Activated CD4-positive, alpha-beta memory T cell treated with anti-CD3 and anti-CD28 coated beads, Interleukin-2, amount 10 ng/mL, durations not matched to agents 7 days and 5 days (primary cell): ENCODE measurements at regions not wholly inside any gene's neighbourhood (a gene's known extent, or its start where the extent isn't known, plus 50 kb on each side); places are given as distances from the start of the nearest gene placed in this dataset.

Experiments used
- CTCF ChIA-PET: fragments of 350-600 bp; sonication (Branson Sonifier 250); formaldehyde crosslinking; loops from one replicate; lab custom pipeline; 2021; ENCODE audit warnings: antibody characterized with exemption, inconsistent platforms; lab: Charles Lee
- POLR2A ChIA-PET: fragments of 350-600 bp; sonication (Branson Sonifier 250); formaldehyde crosslinking; loops from one replicate; lab custom pipeline; 2021; ENCODE audit warnings: antibody characterized with exemption; lab: Charles Lee
- DNase-seq: peaks from one replicate; pipeline ENCODE4 v3.0.0-alpha.2; 2020
- H3K27ac Mint-ChIP-seq: one replicate; pipeline ENCODE4 v1.8.0; 2021; ENCODE audit warnings: mild to moderate bottlenecking, mixed read lengths
- H3K27me3 Mint-ChIP-seq: one replicate; pipeline ENCODE4 v1.8.0; 2021; ENCODE audit warnings: mixed read lengths
- H3K36me3 Mint-ChIP-seq: one replicate; pipeline ENCODE4 v1.8.0; 2021; ENCODE audit warnings: low read depth, mixed read lengths
- H3K4me1 Mint-ChIP-seq: one replicate; pipeline ENCODE4 v1.8.0; 2021; ENCODE audit warnings: mixed read lengths
- H3K4me3 Mint-ChIP-seq: one replicate; pipeline ENCODE4 v1.8.0; 2021; ENCODE audit warnings: mild to moderate bottlenecking, mixed read lengths
- H3K9me3 Mint-ChIP-seq: one replicate; pipeline ENCODE4 v1.8.0; 2021; ENCODE audit warnings: mixed read lengths

DNA sequence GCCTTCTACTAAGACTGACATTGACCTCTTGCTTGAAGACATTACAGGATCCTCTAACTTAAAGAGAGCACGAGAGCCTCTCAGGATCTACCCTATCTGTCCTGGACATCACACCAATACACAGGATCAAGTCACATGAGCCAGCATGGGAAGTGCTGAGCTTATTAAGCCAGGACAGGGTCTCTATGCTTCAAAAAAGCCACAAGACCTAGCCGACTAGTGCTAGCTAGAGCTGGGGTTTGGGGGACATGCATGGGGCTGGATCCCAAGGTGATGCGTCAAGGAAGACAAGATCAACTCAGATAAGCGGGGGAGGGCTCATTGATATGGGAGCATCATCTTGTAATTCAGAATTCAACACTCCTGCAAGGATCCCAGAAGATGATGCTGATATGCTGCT, 167.2 kb upstream of the TAB2 start:
- H3K4me3 Mint-ChIP-seq, result peak overlapping the region; percentile 33
- ChIA-PET CTCF (interaction anchor here (0.5 to 1.5 kb wide), 7 partner anchors 10 to 346 kb away, joined by 3 to 8 read pairs (median 5); no protein-coding TSS in a partner anchor), POLR2A (interaction anchor here (0.7 to 8.7 kb wide), 15 partner anchors 8 to 170 kb away, joined by 3 to 198 read pairs (median 7); partner anchors contain the start of gene TAB2)
- no peak for DNase-seq
- H3K4me1 Mint-ChIP-seq, result peaks cover 96% of the 10 kb centered on the region
- peak overlapping the region; percentile 91 for H3K27ac Mint-ChIP-seq
- H3K9me3 Mint-ChIP-seq, result peaks cover 20% of the 10 kb centered on the region
- H3K27me3 Mint-ChIP-seq, result no peaks in the 10 kb centered on the region
- peaks cover 84% of the 10 kb centered on the region for H3K36me3 Mint-ChIP-seq

DNA sequence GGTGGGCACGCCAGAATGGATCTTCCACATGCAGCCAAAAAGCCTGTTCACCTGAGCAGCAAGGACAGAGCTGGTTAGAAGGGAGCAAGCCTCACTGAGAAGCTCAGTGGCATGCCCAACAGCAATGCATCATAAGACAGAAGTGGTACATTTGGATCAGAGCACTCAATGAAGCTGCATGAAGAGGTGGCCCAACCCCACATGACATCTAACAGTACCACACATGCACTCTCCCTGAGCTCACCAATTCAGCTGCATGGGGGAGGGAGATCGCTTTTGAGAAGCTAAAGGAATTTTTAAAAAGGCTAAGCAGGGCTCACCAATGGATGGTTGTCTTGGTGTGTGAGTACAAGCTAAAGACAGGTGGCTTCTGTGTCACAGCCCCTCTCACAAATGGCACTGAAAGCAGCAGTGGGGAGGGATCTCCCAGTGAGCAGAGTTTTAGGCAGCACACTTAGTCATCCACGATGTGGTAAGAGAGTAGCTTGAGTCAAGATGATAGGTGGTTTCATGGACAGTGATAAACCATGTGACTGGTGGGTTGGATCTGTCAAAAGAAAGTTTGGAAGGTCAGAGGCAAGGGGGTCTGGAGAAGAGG, 166.6 kb upstream of the TAB2 start:
- DNase-seq, result peak; percentile 58
- CTCF ChIA-PET, result interaction anchor here (0.5 to 1.5 kb wide), 9 partner anchors 11 to 345 kb away, joined by 3 to 8 read pairs (median 4); no protein-coding TSS in a partner anchor

DNA sequence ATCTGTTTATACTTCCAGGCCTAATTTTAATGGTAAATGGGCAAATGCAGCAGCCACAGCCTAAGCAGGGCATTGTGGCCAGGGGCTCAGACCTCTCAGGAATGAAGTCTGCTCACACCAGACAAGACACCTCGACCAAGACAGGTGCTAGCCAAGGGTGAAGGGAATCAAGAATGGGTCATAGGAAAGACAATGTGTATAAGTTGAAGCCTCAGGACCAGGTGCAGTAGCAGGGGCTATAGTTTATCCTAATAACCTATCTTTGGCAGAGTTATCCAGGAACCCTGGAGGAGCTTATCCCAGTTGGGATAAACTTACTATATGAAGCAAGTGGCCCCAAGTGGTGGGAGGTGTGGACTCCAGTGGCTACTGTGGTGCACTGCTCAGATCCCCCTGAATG, 165.0 kb upstream of the TAB2 start:
- Mint-ChIP-seq H3K27ac (peak overlapping the region; percentile 98), H3K9me3 (peaks cover 20% of the 10 kb centered on the region), H3K27me3 (no peaks in the 10 kb centered on the region), H3K36me3 (peaks cover 84% of the 10 kb centered on the region), H3K4me3 (no peak overlapping the region), H3K4me1 (peaks cover 87% of the 10 kb centered on the region)
- POLR2A ChIA-PET, result interaction anchor here (0.8 to 8.7 kb wide), 16 partner anchors 8 to 206 kb away, joined by 3 to 198 read pairs (median 18); partner anchors contain the start of gene TAB2
- CTCF ChIA-PET, result interaction anchor here (0.6 to 3.1 kb wide), 10 partner anchors 9 to 171 kb away, joined by 3 to 20 read pairs (median 6); partner anchors contain the start of gene TAB2
- no peak for DNase-seq

More for the DNA sequence above, 166.6 kb upstream of the TAB2 start:
- Mint-ChIP-seq H3K27ac (peak overlapping the region; percentile 91), H3K36me3 (peaks cover 84% of the 10 kb centered on the region), H3K4me3 (peak overlapping the region; percentile 11), H3K9me3 (peaks cover 18% of the 10 kb centered on the region), H3K4me1 (peaks cover 94% of the 10 kb centered on the region), H3K27me3 (no peaks in the 10 kb centered on the region)
- POLR2A ChIA-PET, result interaction anchor here (0.6 to 8.7 kb wide), 16 partner anchors 8 to 170 kb away, joined by 3 to 198 read pairs (median 6); partner anchors contain the start of gene TAB2

DNA sequence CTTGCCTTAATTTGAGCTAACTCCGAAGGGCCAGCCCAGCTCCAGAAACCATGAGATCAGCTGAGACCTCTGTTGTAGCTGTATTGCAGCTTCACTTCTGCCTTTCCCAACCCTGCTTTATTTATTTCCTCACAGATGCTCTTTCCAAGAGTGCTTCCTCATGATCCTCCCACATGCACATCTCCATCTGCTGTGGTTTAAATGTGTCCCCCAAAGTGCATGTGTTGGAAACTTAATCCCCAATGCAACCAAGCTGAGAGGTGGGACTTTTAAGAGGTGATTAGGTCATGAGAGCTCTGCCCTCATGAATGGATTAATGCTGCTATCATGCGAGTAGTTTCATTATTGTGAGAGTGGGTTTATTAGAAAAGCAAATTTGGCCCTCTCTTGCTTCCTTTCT, 164.4 kb upstream of the TAB2 start:
- peaks cover 89% of the 10 kb centered on the region for H3K36me3 Mint-ChIP-seq
- peak overlapping the region; percentile 39 for H3K4me3 Mint-ChIP-seq
- no peak for DNase-seq
- CTCF ChIA-PET, result interaction anchor here (0.9 to 3.1 kb wide), 12 partner anchors 9 to 170 kb away, joined by 3 to 20 read pairs (median 6); partner anchors contain the start of gene TAB2
- H3K27me3 Mint-ChIP-seq, result no peaks in the 10 kb centered on the region
- H3K27ac Mint-ChIP-seq, result peak overlapping the region; percentile 98
- POLR2A ChIA-PET, result interaction anchor here (0.8 to 8.7 kb wide), 19 partner anchors 8 to 206 kb away, joined by 3 to 198 read pairs (median 13); partner anchors contain the start of gene TAB2
- H3K4me1 Mint-ChIP-seq, result peaks cover 81% of the 10 kb centered on the region
- peaks cover 25% of the 10 kb centered on the region for H3K9me3 Mint-ChIP-seq

DNA sequence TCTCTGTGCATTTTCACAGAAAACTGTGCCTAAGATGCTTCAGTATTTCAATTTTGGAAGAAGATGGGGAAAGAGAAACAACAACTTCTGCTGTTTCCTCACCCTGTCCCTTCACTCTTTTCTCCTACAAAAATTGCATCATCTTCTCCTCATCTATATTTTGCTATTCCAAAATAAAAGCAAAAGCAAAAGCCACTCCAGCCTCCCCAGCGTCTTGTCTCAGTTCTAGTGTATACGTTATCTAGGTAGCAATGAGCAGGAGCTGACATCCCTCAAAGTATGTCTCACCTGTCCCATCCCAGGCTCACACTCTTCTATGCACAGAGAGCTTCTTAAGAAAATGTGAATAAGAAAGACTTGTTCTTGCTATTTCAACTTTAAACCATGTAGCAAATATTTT, 163.8 kb upstream of the TAB2 start:
- peaks cover 29% of the 10 kb centered on the region for H3K9me3 Mint-ChIP-seq
- peak overlapping the region; percentile 39 for H3K4me3 Mint-ChIP-seq
- DNase-seq, result no peak
- ChIA-PET POLR2A (interaction anchor here (0.6 to 8.7 kb wide), 26 partner anchors 9 to 203 kb away, joined by 3 to 198 read pairs (median 4); partner anchors contain the start of gene TAB2), CTCF (interaction anchor here (0.6 to 3.1 kb wide), 16 partner anchors 14 to 278 kb away, joined by 3 to 20 read pairs (median 5); partner anchors contain the start of gene TAB2)
- H3K27ac Mint-ChIP-seq, result peak overlapping the region; percentile 98
- H3K36me3 Mint-ChIP-seq, result peaks cover 91% of the 10 kb centered on the region
- H3K27me3 Mint-ChIP-seq, result no peaks in the 10 kb centered on the region
- H3K4me1 Mint-ChIP-seq, result peaks cover 75% of the 10 kb centered on the region

DNA sequence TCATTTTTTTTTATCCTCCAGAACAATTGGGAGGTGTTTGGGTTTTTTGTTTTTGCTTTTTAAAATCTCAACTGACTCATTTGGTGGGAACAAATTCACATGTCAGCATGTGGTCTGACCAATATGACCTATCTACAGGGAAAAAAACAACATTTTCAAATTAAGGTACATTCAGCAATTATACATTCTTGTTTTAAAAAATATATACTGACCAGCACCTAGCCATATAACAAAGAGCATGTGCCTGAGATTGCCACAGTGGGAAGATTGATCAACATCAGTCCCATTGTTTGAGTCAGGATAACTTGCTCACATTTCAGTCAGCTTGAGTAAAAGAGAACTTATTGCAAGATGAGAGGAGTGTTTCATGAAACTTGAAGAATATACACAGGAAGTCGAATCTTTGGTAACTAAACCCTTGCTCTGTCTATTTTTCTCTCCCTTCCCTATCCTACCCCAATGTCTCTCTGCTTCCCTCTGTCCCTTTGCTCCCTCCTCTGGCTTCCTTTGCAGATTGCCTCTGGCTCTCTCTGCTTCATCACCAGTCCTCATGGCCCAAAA, 163.2 kb upstream of the TAB2 start:
- Mint-ChIP-seq H3K4me1 (peaks cover 72% of the 10 kb centered on the region), H3K4me3 (peak overlapping the region; percentile 39), H3K9me3 (peaks cover 34% of the 10 kb centered on the region), H3K36me3 (peaks cover 91% of the 10 kb centered on the region), H3K27ac (peak overlapping the region; percentile 98), H3K27me3 (no peaks in the 10 kb centered on the region)
- CTCF ChIA-PET, result interaction anchor here (0.6 to 3.1 kb wide), 16 partner anchors 14 to 278 kb away, joined by 3 to 20 read pairs (median 5); partner anchors contain the start of gene TAB2
- POLR2A ChIA-PET, result interaction anchor here (0.6 to 8.7 kb wide), 26 partner anchors 10 to 202 kb away, joined by 3 to 198 read pairs (median 4); partner anchors contain the start of gene TAB2
- DNase-seq, result no peak

DNA sequence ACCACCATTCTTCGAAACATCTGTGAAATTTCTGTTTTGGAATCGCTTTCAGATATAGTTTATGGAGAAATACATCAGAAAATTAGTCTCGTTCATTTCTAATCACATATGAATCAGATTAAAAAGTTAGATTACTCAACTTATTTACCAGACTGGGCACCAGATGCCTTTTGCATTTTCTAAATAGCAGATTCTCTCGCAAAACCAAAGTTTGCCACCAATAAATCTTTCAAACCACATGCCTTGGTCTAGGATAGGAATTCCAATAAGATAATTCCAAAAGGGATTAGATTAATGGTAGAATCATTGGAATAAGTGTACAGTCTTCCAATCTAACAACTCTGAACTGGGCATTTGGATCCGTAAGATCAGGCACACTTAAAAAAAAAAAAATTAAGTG, 160.4 kb upstream of the TAB2 start:
- H3K9me3 Mint-ChIP-seq, result peaks cover 32% of the 10 kb centered on the region
- DNase-seq, result no peak
- peaks cover 82% of the 10 kb centered on the region for H3K36me3 Mint-ChIP-seq
- no peaks in the 10 kb centered on the region for H3K27me3 Mint-ChIP-seq
- H3K4me1 Mint-ChIP-seq, result peaks cover 46% of the 10 kb centered on the region
- no peak overlapping the region for H3K27ac Mint-ChIP-seq
- ChIA-PET CTCF (interaction anchor here (0.9 kb wide), 1 partner anchor 11 kb away, joined by 4 read pairs; no protein-coding TSS in a partner anchor), POLR2A (interaction anchor here (1.0 to 7.3 kb wide), 2 partner anchors 17 to 164 kb away, joined by 3 to 198 read pairs; partner anchors contain the start of gene TAB2)
- no peak overlapping the region for H3K4me3 Mint-ChIP-seq

DNA sequence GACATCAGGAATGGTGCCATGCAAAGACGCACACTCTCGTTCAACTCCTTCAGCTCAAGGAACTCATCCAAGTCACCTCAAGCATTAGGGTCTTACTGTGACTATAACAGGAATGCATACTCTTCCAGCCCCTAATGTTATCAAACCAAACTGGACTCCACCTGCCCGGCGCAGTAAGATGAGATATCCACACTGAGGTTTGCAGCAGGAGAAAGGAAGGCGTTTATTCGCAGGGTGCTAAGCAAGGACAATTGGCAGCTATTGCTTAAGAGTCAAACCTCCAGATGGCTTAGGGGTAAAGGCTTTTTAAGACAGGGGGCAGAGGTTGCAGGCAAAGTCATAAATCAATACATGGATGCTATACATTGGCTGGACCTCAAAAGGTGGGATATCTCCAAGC, 159.4 kb upstream of the TAB2 start:
- Mint-ChIP-seq H3K36me3 (peaks cover 79% of the 10 kb centered on the region), H3K9me3 (peaks cover 32% of the 10 kb centered on the region), H3K27ac (no peak overlapping the region), H3K4me3 (no peak overlapping the region), H3K27me3 (no peaks in the 10 kb centered on the region), H3K4me1 (peaks cover 37% of the 10 kb centered on the region)
- POLR2A ChIA-PET, result interaction anchor here (1.1 kb wide), 1 partner anchor 18 kb away, joined by 3 read pairs; no protein-coding TSS in a partner anchor
- no peak for DNase-seq
- CTCF ChIA-PET, result interaction anchor here (0.9 kb wide), 2 partner anchors 10 to 73 kb away, joined by 3 to 4 read pairs; no protein-coding TSS in a partner anchor

DNA sequence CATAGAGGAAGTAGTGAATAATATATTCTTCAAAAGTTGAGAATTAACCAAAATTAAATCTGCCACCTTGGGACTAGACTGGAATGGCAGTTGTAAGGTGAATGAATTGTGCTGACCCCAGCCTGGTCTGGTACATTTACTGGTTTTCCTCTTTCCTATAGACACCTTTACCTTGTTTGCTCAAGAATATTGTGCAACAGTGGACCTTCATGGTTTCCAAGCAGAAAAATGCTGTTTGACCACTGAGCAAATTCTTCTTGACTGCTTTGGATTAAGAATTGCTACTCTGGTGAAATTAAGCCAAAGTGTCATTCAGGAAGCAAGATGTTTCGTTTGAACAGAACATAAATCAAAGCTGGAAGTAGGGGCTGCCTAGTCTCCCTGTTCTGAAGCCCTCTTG, 156.6 kb upstream of the TAB2 start:
- H3K9me3 Mint-ChIP-seq, result peaks cover 22% of the 10 kb centered on the region
- no peaks in the 10 kb centered on the region for H3K27me3 Mint-ChIP-seq
- no peak overlapping the region for H3K4me3 Mint-ChIP-seq
- ChIA-PET POLR2A (no interaction called here), CTCF (no interaction called here)
- H3K4me1 Mint-ChIP-seq, result peaks cover 27% of the 10 kb centered on the region
- no peak for DNase-seq
- peaks cover 72% of the 10 kb centered on the region for H3K36me3 Mint-ChIP-seq
- no peak overlapping the region for H3K27ac Mint-ChIP-seq

DNA sequence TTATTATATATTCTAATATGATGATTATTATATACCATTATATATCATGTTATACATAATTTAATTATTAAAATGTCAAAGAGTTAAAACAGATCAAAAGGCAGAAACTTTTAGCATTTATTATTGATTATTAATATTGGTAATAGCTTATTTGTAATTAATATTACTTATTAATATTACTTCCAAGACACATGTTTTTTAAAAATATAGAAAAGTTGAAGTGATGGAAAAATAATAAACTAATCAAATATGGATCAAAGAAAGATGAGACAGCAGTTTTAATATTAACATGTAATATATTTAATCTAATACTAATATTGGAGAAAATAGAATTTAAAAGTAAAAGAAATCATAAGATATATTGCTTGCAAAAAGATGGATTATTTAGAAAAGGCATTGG, 154.6 kb upstream of the TAB2 start:
- Mint-ChIP-seq H3K27me3 (no peaks in the 10 kb centered on the region), H3K9me3 (peaks cover 14% of the 10 kb centered on the region), H3K4me3 (no peak overlapping the region), H3K4me1 (peaks cover 34% of the 10 kb centered on the region), H3K36me3 (peaks cover 61% of the 10 kb centered on the region), H3K27ac (no peak overlapping the region)
- ChIA-PET CTCF (no interaction called here), POLR2A (interaction anchor here (1.2 kb wide), 1 partner anchor 26 kb away, joined by 3 read pairs; no protein-coding TSS in a partner anchor)
- DNase-seq, result no peak

DNA sequence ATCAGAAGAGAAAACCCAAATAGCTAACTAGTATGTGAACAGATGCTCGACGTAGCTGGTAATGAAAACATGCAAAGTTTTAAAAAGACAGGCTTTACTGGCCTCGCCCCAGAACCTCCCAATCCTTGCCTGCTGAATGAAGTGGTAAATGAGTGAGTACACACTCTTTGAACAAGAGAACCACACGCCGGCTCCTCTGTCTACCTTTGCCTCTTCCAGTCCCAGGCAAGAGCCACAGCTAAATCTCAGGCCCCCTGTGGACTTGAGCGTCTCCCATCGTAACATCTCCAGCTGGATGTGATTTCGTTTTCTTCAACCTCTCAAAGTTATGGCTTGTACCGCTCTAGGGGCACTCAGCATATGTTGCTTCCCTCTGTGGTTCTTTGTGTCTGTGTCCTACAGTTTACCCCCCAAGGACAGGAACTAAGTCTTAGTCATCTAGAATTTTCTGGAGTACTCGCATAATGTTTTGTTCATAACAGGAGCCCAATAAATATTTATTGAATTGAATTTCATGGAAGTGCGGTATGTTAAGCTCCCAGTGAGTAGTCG, 153.2 kb upstream of the TAB2 start:
- CTCF ChIA-PET, result interaction anchor here (1.3 kb wide), 2 partner anchors 26 to 35 kb away, joined by 4 to 5 read pairs; no protein-coding TSS in a partner anchor
- H3K4me3 Mint-ChIP-seq, result no peak overlapping the region
- no peaks in the 10 kb centered on the region for H3K27me3 Mint-ChIP-seq
- peaks cover 42% of the 10 kb centered on the region for H3K4me1 Mint-ChIP-seq
- POLR2A ChIA-PET, result interaction anchor here (1.0 to 3.4 kb wide), 6 partner anchors 10 to 153 kb away, joined by 3 to 21 read pairs (median 4); partner anchors contain the start of gene TAB2
- H3K36me3 Mint-ChIP-seq, result peaks cover 60% of the 10 kb centered on the region
- peaks cover 4% of the 10 kb centered on the region for H3K9me3 Mint-ChIP-seq
- no peak overlapping the region for H3K27ac Mint-ChIP-seq
- DNase-seq, result no peak

DNA sequence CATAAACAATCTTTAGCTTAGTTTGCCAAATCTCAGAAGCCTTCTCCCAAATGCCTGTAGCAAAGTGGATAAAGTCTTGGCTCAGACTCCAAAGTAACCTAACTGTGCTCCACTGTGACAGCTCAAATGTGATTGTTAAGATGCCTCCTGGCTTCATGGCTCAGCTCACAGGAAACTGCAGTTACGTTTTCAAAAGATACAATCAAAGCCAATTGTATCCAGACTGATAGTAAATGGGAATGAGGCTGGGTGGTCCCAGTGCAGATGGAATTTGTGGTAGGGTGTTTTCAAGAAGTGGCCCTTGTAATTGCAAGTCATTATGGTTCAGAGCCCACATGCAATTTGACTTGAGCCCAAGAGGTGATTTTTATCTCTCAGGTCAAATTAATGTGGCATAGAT, 151.2 kb upstream of the TAB2 start:
- ChIA-PET CTCF (no interaction called here), POLR2A (interaction anchor here (1.1 to 3.4 kb wide), 3 partner anchors 13 to 133 kb away, joined by 3 to 21 read pairs (median 3); no protein-coding TSS in a partner anchor)
- Mint-ChIP-seq H3K36me3 (peaks cover 61% of the 10 kb centered on the region), H3K27ac (peak overlapping the region; percentile 28), H3K4me3 (no peak overlapping the region), H3K9me3 (peaks cover 1% of the 10 kb centered on the region), H3K27me3 (no peaks in the 10 kb centered on the region), H3K4me1 (peaks cover 59% of the 10 kb centered on the region)
- DNase-seq, result no peak
